ENCODE measurements at regions not wholly inside any gene's neighbourhood (a gene's known extent, or its start where the extent isn't known, plus 50 kb on each side); places are given as distances from the start of the nearest gene placed in this dataset.
"Not testable (repeated sequence)": the region's sequence is repeated elsewhere in the genome, so short reads cannot be mapped to it uniquely, and the experiment has no call there.

- DNase-seq: no peak
These were observed 319.9 kb downstream of the ARRDC4 start for GRCh38 chr15:98280284-98280975.

- no peak for DNase-seq
These were observed 320.6 kb downstream of the ARRDC4 start for GRCh38 chr15:98281130-98281529.

GRCh38 chr15:98282656-98283332, 322.3 kb downstream of the ARRDC4 start:
- DNase-seq: no peak

GRCh38 chr15:98286200-98286599, 325.7 kb downstream of the ARRDC4 start:
- no peak for DNase-seq

- no peak for DNase-seq
These were observed 326.3 kb downstream of the ARRDC4 start for GRCh38 chr15:98286831-98287230.

GRCh38 chr15:98288091-98288590, 327.6 kb downstream of the ARRDC4 start:
- no peak for DNase-seq

GRCh38 chr15:98289747-98290146, 329.2 kb downstream of the ARRDC4 start:
- no peak for DNase-seq

- DNase-seq: peak in 1 of 4 experiments; percentile 11
These were observed 332.1 kb downstream of the ARRDC4 start for GRCh38 chr15:98292442-98293240.

GRCh38 chr15:98294126-98294525, 333.6 kb downstream of the ARRDC4 start:
- no peak for DNase-seq

- DNase-seq: not testable (repeated sequence)
These were observed 334.7 kb downstream of the ARRDC4 start for GRCh38 chr15:98295101-98295759.

GRCh38 chr15:98296653-98297052, 336.1 kb downstream of the ARRDC4 start:
- no peak for DNase-seq

- DNase-seq: no peak
These were observed 343.9 kb downstream of the ARRDC4 start for GRCh38 chr15:98304371-98304770.

- DNase-seq: no peak
These were observed 340.2 kb upstream of the IGF1R start for GRCh38 chr15:98308117-98308516.

GRCh38 chr15:98311566-98312188, 336.7 kb upstream of the IGF1R start:
- DNase-seq: peak; percentile 14 to 62 (median 42)

GRCh38 chr15:98312913-98313312, 335.4 kb upstream of the IGF1R start:
- no peak for DNase-seq

- DNase-seq: no peak
These were observed 332.4 kb upstream of the IGF1R start for GRCh38 chr15:98315971-98316370.

- DNase-seq: no peak
These were observed 326.4 kb upstream of the IGF1R start for GRCh38 chr15:98321896-98322295.

- no peak for DNase-seq
These were observed 325.8 kb upstream of the IGF1R start for GRCh38 chr15:98322581-98322980.

- no peak for DNase-seq
These were observed 323.9 kb upstream of the IGF1R start for GRCh38 chr15:98324341-98324970.

- no peak for DNase-seq
These were observed 321.5 kb upstream of the IGF1R start for GRCh38 chr15:98326804-98327203.

GRCh38 chr15:98330258-98330657, 318.1 kb upstream of the IGF1R start:
- DNase-seq: no peak

Data from activated naive CD4-positive, alpha-beta T cell (primary cell).